ENCODE measurements at regions not wholly inside any gene's neighbourhood (a gene's known extent, or its start where the extent isn't known, plus 50 kb on each side); places are given as distances from the start of the nearest gene placed in this dataset.
A peak's percentile ranks its signal among the peaks of the same experiment; 100 is the strongest.
"Not testable (repeated sequence)": the region's sequence is repeated elsewhere in the genome, so short reads cannot be mapped to it uniquely, and the experiment has no call there.

GRCh38 chr12:68387338-68387737 is 55.2 kb upstream of the MDM1 start:
- DNase-seq = no peak

DNA sequence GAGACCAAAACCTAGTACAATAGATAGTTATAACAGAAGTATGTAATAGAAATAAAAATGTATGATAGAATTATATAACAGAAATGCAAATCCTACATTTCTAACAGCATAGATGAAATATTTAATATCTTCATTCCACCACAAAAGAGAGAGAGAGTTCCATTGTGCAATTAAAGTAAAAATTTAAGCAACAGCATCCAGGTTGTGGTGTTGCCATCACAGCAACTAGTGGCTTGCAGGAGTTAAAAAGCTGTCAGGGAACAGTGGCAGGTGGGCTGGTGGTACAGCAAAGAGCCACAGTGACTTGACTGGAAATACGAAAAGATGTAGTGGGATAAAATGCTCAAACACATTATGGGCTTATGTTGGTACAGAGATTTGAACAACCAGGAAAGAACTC is 57.1 kb upstream of the MDM1 start:
- DNase-seq = no peak

DNA sequence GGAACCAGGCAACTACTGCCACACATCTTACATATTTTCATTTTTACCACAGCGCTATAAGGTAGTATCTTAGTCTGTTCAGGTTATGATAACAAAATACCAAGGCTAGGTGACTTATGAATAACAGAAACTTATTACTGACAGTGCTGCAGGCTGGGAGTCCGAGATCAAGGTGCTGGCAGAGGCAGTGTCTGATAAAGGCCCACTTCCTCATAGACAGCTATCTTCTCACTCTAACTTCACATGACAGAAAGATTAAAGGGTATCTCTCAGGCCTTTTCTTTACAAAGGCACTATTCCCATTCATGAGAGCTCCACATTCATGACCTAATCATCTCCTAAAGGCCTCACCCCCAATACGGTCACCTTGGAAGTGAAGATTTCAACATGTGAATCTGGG is 59.8 kb upstream of the MDM1 start:
- no peak for DNase-seq

GRCh38 chr12:68392376-68392775 is 60.2 kb upstream of the MDM1 start:
- no peak for DNase-seq

- no peak for DNase-seq
Observed at GRCh38 chr12:68393417-68393816, 61.3 kb upstream of the MDM1 start.

GRCh38 chr12:68397566-68398158 is 65.5 kb upstream of the MDM1 start:
- DNase-seq = no peak

DNA sequence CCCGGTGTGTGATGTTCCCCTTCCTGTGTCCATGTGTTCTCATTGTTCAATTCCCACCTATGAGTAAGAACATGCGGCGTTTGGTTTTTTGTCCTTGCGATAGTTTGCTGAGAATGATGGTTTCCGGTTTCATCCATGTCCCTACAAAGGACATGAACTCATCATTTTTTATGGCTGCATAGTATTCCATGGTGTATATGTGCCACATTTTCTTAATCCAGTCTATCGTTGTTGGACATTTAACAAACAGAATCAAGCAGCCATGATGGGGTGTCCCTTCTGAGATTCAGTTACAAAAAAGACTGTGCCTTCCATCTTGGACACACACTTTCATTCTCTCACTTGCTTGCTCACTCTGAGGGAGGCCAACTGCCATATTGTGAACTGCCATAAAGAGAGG is 66.5 kb upstream of the MDM1 start:
- DNase-seq = not testable (repeated sequence)

GRCh38 chr12:68400226-68400829 is 68.2 kb upstream of the MDM1 start:
- DNase-seq = no peak

DNA sequence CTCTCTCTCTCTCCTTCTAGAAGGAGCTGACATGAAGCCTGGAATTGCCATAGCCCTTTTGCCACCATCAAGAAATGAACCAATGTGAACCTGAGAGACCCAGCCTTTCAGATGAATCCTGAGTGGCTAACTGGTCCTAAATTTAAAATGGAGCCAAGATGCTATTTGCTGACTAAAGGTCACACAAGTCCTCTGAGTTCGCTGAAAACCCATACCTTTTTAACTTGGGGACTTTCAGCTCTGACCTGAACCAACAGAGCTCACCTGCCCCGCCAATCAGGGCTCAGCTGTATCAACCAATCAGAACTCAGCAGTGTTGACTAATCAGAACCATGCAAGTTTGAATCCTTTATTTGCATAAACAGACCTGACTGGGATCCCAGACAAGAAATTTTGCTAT is 70.3 kb upstream of the MDM1 start:
- no peak for DNase-seq

DNA sequence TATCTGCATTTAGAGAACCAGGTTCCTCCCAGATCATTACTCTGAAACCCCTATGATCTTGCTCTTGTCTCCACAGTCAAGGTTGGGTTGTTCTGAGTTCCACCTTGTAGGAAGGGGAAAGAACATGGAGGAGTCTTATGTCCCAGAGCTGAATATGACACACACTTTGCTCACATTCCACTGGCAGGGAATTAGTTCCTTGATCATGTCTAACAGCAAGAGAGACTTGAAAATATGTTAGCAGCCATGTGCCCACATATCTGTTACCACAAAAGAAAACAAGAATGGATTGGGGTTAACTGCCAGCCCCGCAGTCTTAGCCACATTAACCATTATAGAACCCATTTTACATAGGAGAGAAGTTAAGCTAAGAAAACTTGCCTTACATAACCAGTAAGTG is 71.1 kb upstream of the MDM1 start:
- DNase-seq = no peak

DNA sequence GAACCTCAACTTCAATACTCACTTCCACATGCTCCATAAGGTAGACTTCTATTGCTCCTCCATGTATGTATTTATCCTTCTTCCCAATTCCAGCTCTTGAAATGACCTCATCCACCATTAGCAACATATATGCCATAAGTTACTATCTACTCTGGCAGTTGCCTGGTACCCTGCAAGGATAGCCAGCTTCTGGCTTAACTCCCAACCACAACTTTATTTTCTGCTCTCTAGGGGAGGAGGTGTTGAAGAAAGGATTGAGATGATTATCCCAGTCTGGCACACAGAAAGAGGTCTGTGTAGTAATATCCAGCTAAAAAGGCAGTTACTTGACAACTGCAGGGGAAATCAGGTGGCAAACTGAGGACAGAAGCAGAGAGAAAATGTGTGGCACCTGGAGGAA is 71.5 kb upstream of the MDM1 start:
- no peak for DNase-seq

DNA sequence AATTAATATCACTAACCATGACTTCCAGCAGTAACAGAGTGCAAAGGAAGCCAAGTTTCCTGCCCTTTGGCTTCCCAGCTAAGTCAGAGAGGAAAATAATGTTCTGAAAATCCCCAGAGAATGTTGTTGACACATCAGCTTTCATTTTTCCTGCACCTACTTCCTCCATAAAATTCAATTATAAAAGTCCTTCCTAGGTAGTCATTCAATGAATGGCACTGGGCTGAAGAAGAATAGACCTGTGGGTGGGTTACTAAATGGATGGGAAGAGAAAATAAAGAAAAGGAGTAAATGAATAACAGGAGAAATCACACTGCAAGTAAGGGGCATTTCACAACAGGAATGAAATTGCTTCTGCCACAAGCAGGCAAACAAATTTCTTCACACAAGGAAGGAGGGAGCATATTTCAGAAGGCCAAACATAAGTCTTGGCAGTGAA is 73.2 kb upstream of the MDM1 start:
- no peak for DNase-seq

GRCh38 chr12:68406134-68406576 is 74.0 kb upstream of the MDM1 start:
- DNase-seq = peak; percentile 49

DNA sequence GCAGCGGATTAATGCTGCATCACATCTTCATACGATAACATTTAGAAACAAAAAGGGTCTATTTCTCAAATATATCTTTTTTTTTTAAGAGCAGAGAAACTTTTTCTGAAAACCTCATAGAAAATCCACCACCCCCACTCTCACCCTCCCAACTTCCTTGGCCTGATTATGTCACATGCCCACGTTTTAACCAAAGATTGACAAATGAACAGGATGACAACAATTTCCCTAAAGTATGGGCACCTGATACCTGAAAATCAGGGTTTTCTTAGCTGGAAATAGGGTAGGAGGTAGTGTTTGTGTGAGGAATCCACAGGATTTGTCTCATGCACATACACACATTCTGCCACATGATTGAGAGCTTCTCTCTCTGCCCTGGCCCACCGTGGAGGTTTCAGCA is 74.7 kb upstream of the MDM1 start:
- no peak for DNase-seq

- DNase-seq = no peak
Observed at GRCh38 chr12:68410018-68410660, 78.0 kb upstream of the MDM1 start.

GRCh38 chr12:68411371-68411770 is 79.2 kb upstream of the MDM1 start:
- DNase-seq = no peak

DNA sequence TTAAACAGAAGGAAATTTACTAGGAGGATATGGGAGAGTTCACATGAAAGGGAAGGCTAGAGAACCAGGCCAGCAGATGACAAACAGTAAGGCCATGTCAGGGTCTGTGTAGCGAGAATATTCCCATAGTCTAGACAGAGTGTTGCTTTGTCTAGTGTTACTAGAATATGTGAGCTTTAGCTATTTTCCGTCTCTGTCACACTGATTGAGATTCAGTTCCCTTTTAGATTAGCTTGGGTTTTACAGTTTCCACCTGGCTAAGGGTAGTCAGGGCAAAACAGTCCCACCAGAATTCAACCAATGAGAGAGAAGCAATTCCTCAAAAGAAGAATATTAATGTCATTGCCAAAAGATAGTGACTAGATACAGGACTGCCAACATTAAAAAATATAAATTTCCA is 82.8 kb upstream of the MDM1 start:
- no peak for DNase-seq

DNA sequence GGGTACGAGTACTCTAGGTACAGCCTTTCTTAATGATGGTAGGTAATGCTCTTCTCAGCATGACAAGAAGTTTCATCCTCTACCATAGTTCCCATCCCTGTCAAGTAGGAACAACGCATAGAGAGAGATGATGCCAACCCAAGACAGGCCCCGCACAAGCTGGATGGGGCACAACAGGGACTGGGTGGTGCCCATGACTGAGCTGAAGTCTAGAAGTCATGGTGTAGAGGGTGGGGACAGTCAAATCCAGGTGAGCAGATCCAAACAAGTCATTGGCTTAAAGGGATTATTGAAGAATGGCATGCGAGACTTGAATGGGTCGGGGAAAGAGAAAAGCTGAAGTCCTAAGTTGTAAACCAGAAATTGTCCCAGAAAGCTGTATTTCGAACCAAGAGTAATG is 84.2 kb upstream of the MDM1 start:
- no peak for DNase-seq

DNA sequence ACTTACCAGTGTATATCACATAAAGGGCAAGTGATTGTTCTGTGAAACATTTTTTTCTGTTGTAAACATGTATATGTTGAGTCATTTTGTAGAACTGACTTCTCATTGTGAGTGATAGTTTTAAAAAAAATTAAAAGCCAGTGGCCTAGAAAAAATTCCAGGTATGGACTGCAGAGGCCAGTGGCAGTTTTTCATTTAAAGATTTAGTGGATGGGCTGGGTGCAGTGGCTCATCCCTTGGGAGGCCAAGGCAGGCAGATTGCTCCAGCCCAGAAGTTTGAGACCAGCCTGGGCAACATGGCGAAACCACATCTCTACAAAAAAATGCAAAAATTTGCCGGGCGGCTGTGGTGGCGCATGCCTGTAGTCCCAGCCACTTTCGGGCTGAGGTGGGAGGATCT is 84.7 kb upstream of the MDM1 start:
- no peak for DNase-seq

- no peak for DNase-seq
Observed at GRCh38 chr12:68418137-68418460, 85.9 kb upstream of the MDM1 start.

DNA sequence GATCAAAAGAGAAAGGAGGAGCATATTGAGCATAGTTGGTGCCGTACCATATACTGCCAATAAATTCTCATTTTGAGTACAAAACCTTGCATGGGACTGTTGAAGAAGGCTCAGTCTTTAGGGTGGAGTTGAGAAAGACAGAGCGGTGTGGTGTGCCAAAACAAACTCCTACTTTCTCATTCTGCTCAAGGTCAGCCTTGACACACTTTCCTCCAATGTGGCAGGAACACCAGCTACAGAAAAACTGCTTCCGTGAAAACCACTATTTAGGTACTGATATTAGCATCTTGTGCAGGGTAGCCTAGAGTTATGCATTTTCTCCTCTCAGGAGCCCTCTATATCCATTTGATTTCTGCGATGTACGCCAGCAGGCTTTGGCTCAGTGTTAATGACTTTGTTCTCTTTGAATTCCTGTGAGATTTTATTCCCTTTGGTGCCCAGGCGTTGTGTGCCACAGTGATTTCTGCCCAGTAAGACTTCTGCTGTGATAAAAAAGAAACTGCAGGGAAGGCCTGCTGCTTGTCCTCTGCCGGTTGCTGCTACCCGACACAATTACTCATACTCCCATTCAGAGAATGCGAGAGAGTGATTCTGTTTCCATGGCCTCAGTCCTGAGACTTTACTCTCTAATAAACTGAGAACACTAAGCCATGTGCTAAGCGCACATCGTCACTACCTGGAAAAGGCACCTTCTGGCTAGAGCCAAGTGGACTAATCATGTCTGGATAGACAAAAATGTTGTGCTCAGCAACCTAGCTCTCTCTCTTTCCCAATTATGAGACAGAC is 88.3 kb upstream of the MDM1 start:
- DNase-seq = no peak

- no peak for DNase-seq
Observed at GRCh38 chr12:68422159-68422558, 90.0 kb upstream of the MDM1 start.

GRCh38 chr12:68422956-68423574 is 90.9 kb upstream of the MDM1 start:
- DNase-seq = no peak

DNA sequence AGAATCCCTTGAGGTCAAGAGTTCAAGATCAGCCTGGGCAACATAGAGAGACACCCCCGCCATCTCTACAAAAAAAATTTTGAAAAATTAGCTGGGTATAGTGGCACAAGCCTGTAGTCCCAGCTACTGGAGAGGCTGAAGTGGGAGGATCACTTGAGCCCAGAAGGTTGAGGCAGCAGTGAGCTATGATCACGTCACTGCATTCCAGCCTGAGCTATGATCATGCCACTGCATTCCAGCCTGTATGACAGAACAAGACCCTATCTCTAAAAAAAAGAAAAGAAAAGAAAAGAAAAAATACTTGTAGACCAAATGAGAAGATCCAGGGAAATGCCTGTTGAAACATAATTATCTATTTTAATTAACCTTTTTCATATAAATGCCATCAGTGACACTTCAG is 93.8 kb upstream of the MDM1 start:
- no peak for DNase-seq
